Effector memory CD4-positive, alpha-beta T cell (primary cell): ENCODE measurements at regions not wholly inside any gene's neighbourhood (a gene's known extent, or its start where the extent isn't known, plus 50 kb on each side); places are given as distances from the start of the nearest gene placed in this dataset.

Source experiments
- DNase-seq, 3 donors: peaks; one replicate each; pipeline ENCODE4 v3.0.0-alpha.2; 2020
- H3K27ac ChIP-seq: 2 replicates; pipeline ENCODE4 v1.7.0; 2013; ENCODE audit warnings: mild to moderate bottlenecking, low read length, moderate library complexity; ENCODE audit not compliant: insufficient read depth, poor library complexity, severe bottlenecking
- H3K27me3 ChIP-seq: replicated peaks from 2 replicates; pipeline ENCODE4 v1.7.0; 2013; ENCODE audit warnings: mild to moderate bottlenecking, low read length; ENCODE audit not compliant: insufficient read depth, control insufficient read depth, poor library complexity, severe bottlenecking
- H3K36me3 ChIP-seq: 2 replicates; pipeline ENCODE4 v1.7.0; 2013; ENCODE audit warnings: mild to moderate bottlenecking, low read length, moderate library complexity; ENCODE audit not compliant: control insufficient read depth, insufficient read depth
- H3K4me1 ChIP-seq: 2 replicates; pipeline ENCODE4 v1.7.0; 2013; ENCODE audit warnings: low read length, mild to moderate bottlenecking; ENCODE audit not compliant: control insufficient read depth, insufficient read depth, poor library complexity, severe bottlenecking
- H3K4me3 ChIP-seq: 2 replicates; pipeline ENCODE4 v1.7.0; 2013; ENCODE audit warnings: low read length, low read depth, mild to moderate bottlenecking; ENCODE audit not compliant: insufficient read depth, poor library complexity, severe bottlenecking
- H3K9me3 ChIP-seq: 2 replicates; pipeline ENCODE4 v1.7.0; 2013; ENCODE audit warnings: mild to moderate bottlenecking, low read length, moderate library complexity; ENCODE audit not compliant: control insufficient read depth

- no peak for DNase-seq
- H3K4me1 ChIP-seq: no peaks in the 10 kb centered on the region
- H3K4me3 ChIP-seq: no peak overlapping the region
- H3K27me3 ChIP-seq: no peaks in the 10 kb centered on the region
- H3K27ac ChIP-seq: peak overlapping the region; percentile 37
- no peaks in the 10 kb centered on the region for H3K9me3 ChIP-seq
- peaks cover 21% of the 10 kb centered on the region for H3K36me3 ChIP-seq
Observed at GRCh38 chr12:124438437-124439056, 128.9 kb downstream of the NCOR2 start.

GRCh38 chr12:124437617-124438436, 129.6 kb downstream of the NCOR2 start:
- H3K4me3 ChIP-seq: no peak overlapping the region
- no peaks in the 10 kb centered on the region for H3K9me3 ChIP-seq
- no peaks in the 10 kb centered on the region for H3K4me1 ChIP-seq
- DNase-seq: no peak
- H3K27ac ChIP-seq: no peak overlapping the region
- peaks cover 17% of the 10 kb centered on the region for H3K36me3 ChIP-seq
- H3K27me3 ChIP-seq: no peaks in the 10 kb centered on the region

- no peak overlapping the region for H3K27ac ChIP-seq
Observed at GRCh38 chr12:124437121-124437520, 130.3 kb downstream of the NCOR2 start.

GRCh38 chr12:124436366-124436765, 131.0 kb downstream of the NCOR2 start:
- peaks cover 4% of the 10 kb centered on the region for H3K36me3 ChIP-seq
- no peak for DNase-seq
- no peaks in the 10 kb centered on the region for H3K9me3 ChIP-seq
- H3K4me1 ChIP-seq: no peaks in the 10 kb centered on the region
- no peak overlapping the region for H3K27ac ChIP-seq
- H3K27me3 ChIP-seq: no peaks in the 10 kb centered on the region
- no peak overlapping the region for H3K4me3 ChIP-seq

More at GRCh38 chr12:124437121-124437520, 130.3 kb downstream of the NCOR2 start:
- H3K4me3 ChIP-seq: no peak overlapping the region
- H3K9me3 ChIP-seq: no peaks in the 10 kb centered on the region
- H3K36me3 ChIP-seq: peaks cover 10% of the 10 kb centered on the region
- no peaks in the 10 kb centered on the region for H3K27me3 ChIP-seq
- DNase-seq: no peak
- no peaks in the 10 kb centered on the region for H3K4me1 ChIP-seq

- no peaks in the 10 kb centered on the region for H3K27me3 ChIP-seq
- H3K36me3 ChIP-seq: peaks cover 5% of the 10 kb centered on the region
- H3K27ac ChIP-seq: no peak overlapping the region
- no peak overlapping the region for H3K4me3 ChIP-seq
- no peaks in the 10 kb centered on the region for H3K9me3 ChIP-seq
- DNase-seq: no peak
- no peaks in the 10 kb centered on the region for H3K4me1 ChIP-seq
Observed at GRCh38 chr12:124435806-124436345, 131.5 kb downstream of the NCOR2 start.

- peaks cover 12% of the 10 kb centered on the region for H3K36me3 ChIP-seq
- H3K27ac ChIP-seq: no peak overlapping the region
- H3K4me1 ChIP-seq: no peaks in the 10 kb centered on the region
- no peaks in the 10 kb centered on the region for H3K9me3 ChIP-seq
- no peak overlapping the region for H3K4me3 ChIP-seq
- no peaks in the 10 kb centered on the region for H3K27me3 ChIP-seq
- no peak for DNase-seq
Observed at GRCh38 chr12:124434951-124435805, 132.2 kb downstream of the NCOR2 start.

GRCh38 chr12:124434354-124434753, 133.1 kb downstream of the NCOR2 start:
- no peaks in the 10 kb centered on the region for H3K27me3 ChIP-seq
- peaks cover 21% of the 10 kb centered on the region for H3K36me3 ChIP-seq
- no peak for DNase-seq
- H3K27ac ChIP-seq: no peak overlapping the region
- no peaks in the 10 kb centered on the region for H3K4me1 ChIP-seq
- H3K9me3 ChIP-seq: no peaks in the 10 kb centered on the region
- no peak overlapping the region for H3K4me3 ChIP-seq

GRCh38 chr12:124433879-124434278, 133.5 kb downstream of the NCOR2 start:
- H3K27ac ChIP-seq: no peak overlapping the region
- H3K4me3 ChIP-seq: no peak overlapping the region
- H3K9me3 ChIP-seq: no peaks in the 10 kb centered on the region
- no peak for DNase-seq
- peaks cover 25% of the 10 kb centered on the region for H3K36me3 ChIP-seq
- H3K27me3 ChIP-seq: no peaks in the 10 kb centered on the region
- no peaks in the 10 kb centered on the region for H3K4me1 ChIP-seq

GRCh38 chr12:124433147-124433874, 134.1 kb downstream of the NCOR2 start:
- no peak overlapping the region for H3K4me3 ChIP-seq
- H3K27me3 ChIP-seq: no peaks in the 10 kb centered on the region
- DNase-seq: no peak
- no peaks in the 10 kb centered on the region for H3K9me3 ChIP-seq
- H3K27ac ChIP-seq: no peak overlapping the region
- H3K36me3 ChIP-seq: peaks cover 26% of the 10 kb centered on the region
- no peaks in the 10 kb centered on the region for H3K4me1 ChIP-seq
